Calu3 (cell line): ENCODE measurements at regions not wholly inside any gene's neighbourhood (a gene's known extent, or its start where the extent isn't known, plus 50 kb on each side); places are given as distances from the start of the nearest gene placed in this dataset.

ENCODE experiments used
- BruUV-seq: library from RNA; stranded (reverse); fragments of 400-500 nt; replicated peaks from 2 replicates; lab custom pipeline; 2021; lab: Mats Ljungman, UMichigan
- CTCF ChIA-PET: fragments of 300-600 bp; sonication (Branson Sonifier 250); formaldehyde crosslinking; loops from one replicate; lab custom pipeline; 2022; ENCODE audit warnings: antibody characterized with exemption; lab: Charles Lee
- DNase-seq: peaks from one replicate; pipeline ENCODE4 v3.0.0; 2022
- H3K27ac Mint-ChIP-seq: one replicate; pipeline ENCODE4 v1.8.0; 2022; ENCODE audit warnings: mixed read lengths; ENCODE audit not compliant: unreplicated experiment
- H3K27me3 Mint-ChIP-seq: one replicate; pipeline ENCODE4 v1.8.0; 2022; ENCODE audit warnings: mixed read lengths; ENCODE audit not compliant: unreplicated experiment
- H3K36me3 Mint-ChIP-seq: one replicate; pipeline ENCODE4 v1.8.0; 2022; ENCODE audit warnings: mild to moderate bottlenecking, moderate library complexity, mixed read lengths; ENCODE audit not compliant: insufficient read depth, unreplicated experiment
- H3K4me1 Mint-ChIP-seq: one replicate; pipeline ENCODE4 v1.8.0; 2022; ENCODE audit warnings: mild to moderate bottlenecking, low read depth, mixed read lengths; ENCODE audit not compliant: unreplicated experiment
- H3K4me3 Mint-ChIP-seq: one replicate; pipeline ENCODE4 v1.8.0; 2022; ENCODE audit warnings: mild to moderate bottlenecking, low read depth, moderate library complexity, mixed read lengths; ENCODE audit not compliant: unreplicated experiment
- H3K9me3 Mint-ChIP-seq: one replicate; pipeline ENCODE4 v1.8.0; 2022; ENCODE audit warnings: low read depth, mixed read lengths; ENCODE audit not compliant: unreplicated experiment
- CTCF ChIP-seq: fragments of 200-600 bp; IDR thresholded peaks from one replicate; pipeline ENCODE4 v1.8.0; 2022; ENCODE audit warnings: antibody characterized with exemption; ENCODE audit not compliant: unreplicated experiment
- intact Hi-C: fragments of 100-400 bp; cut with micrococcal nuclease; formaldehyde crosslinking; loops from one replicate; pipeline ENCODE4 v1.10.0; 2022; ENCODE audit not compliant: unreplicated experiment

- intact Hi-C loops, result no loop called here
- no peak for DNase-seq
- CTCF ChIA-PET, result interaction anchor here (0.6 kb wide), 1 partner anchor 519 kb away, joined by 7 read pairs; no protein-coding TSS in a partner anchor
- Mint-ChIP-seq H3K36me3 (no peaks in the 10 kb centered on the region), H3K4me1 (no peaks in the 10 kb centered on the region), H3K27ac (no peak overlapping the region), H3K4me3 (no peak overlapping the region), H3K9me3 (no peaks in the 10 kb centered on the region), H3K27me3 (no peaks in the 10 kb centered on the region)
- no TSS peak for BruUV-seq
- no peak for TF ChIP-seq CTCF
Measured at GRCh38 chr18:28409811-28410210, 232.9 kb upstream of the CDH2 start.

- H3K9me3 Mint-ChIP-seq, result no peaks in the 10 kb centered on the region
- no peaks in the 10 kb centered on the region for H3K36me3 Mint-ChIP-seq
- no TSS peak for BruUV-seq
- no peak overlapping the region for H3K27ac Mint-ChIP-seq
- CTCF ChIA-PET, result no interaction called here
- H3K4me1 Mint-ChIP-seq, result no peaks in the 10 kb centered on the region
- intact Hi-C loops, result no loop called here
- H3K27me3 Mint-ChIP-seq, result no peaks in the 10 kb centered on the region
- no peak for DNase-seq
- no peak overlapping the region for H3K4me3 Mint-ChIP-seq
- no peak for TF ChIP-seq CTCF
Measured at GRCh38 chr18:28408528-28408927, 231.6 kb upstream of the CDH2 start.

DNA sequence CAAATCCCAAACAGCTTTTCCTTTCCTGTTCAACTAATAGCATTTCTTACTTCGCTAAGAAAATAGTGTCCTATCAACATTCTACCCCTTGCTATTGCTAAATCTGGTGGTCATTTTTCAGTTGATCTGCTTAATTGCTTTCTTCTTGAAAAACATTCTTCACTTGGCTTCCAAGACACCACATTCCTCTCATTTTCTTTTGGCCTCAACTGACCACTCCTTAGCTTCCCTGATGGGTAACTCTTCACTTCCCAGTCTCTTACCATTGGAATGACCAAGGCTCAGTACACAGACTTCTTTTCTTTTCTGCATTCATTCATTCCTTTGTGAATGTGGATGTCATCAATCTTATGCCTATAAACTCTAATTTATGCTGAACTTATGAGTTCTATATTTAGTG lies 230.8 kb upstream of the CDH2 start:
- intact Hi-C loops, result no loop called here
- no peaks in the 10 kb centered on the region for H3K27me3 Mint-ChIP-seq
- H3K9me3 Mint-ChIP-seq, result no peaks in the 10 kb centered on the region
- no TSS peak for BruUV-seq
- no peaks in the 10 kb centered on the region for H3K36me3 Mint-ChIP-seq
- H3K27ac Mint-ChIP-seq, result no peak overlapping the region
- CTCF ChIA-PET, result no interaction called here
- no peak overlapping the region for H3K4me3 Mint-ChIP-seq
- H3K4me1 Mint-ChIP-seq, result no peaks in the 10 kb centered on the region
- no peak for TF ChIP-seq CTCF
- DNase-seq, result no peak

GRCh38 chr18:28406533-28406932 lies 229.6 kb upstream of the CDH2 start:
- H3K36me3 Mint-ChIP-seq, result no peaks in the 10 kb centered on the region
- no peak for DNase-seq
- intact Hi-C loops, result no loop called here
- no peaks in the 10 kb centered on the region for H3K27me3 Mint-ChIP-seq
- BruUV-seq, result no TSS peak
- no peak overlapping the region for H3K27ac Mint-ChIP-seq
- peaks cover 3% of the 10 kb centered on the region for H3K9me3 Mint-ChIP-seq
- no peaks in the 10 kb centered on the region for H3K4me1 Mint-ChIP-seq
- TF ChIP-seq CTCF, result no peak
- H3K4me3 Mint-ChIP-seq, result no peak overlapping the region
- CTCF ChIA-PET, result no interaction called here
